Gastroesophageal sphincter (tissue), 3 donors: ENCODE measurements at regions not wholly inside any gene's neighbourhood (a gene's known extent, or its start where the extent isn't known, plus 50 kb on each side); places are given as distances from the start of the nearest gene placed in this dataset.

Source experiments
- CTCF ChIP-seq, 4 experiments: fragments of 200-600 bp in 2 of 4; fragments of 450-650 bp in 2 of 4; sonication (generic) in 1 of 4; IDR thresholded peaks; one replicate each; pipeline ENCODE4 v1.5.1; 2017 to 2019; ENCODE audit warnings: antibody characterized with exemption in 4 of 4, mild to moderate bottlenecking in 2 of 4, moderate library complexity in 2 of 4
- POLR2A ChIP-seq, 2 donors: fragments of 450-650 bp; IDR thresholded peaks; one replicate each; pipeline ENCODE4 v1.6.1; 2017; ENCODE audit warnings: antibody characterized with exemption in 2 of 2, mild to moderate bottlenecking in 2 of 2, moderate library complexity in 1 of 2
- POLR2AphosphoS5 ChIP-seq: sonication (generic); formaldehyde crosslinking; IDR thresholded peaks from one replicate; pipeline ENCODE4 v1.6.1; 2017; ENCODE audit warnings: antibody characterized with exemption

GRCh38 chr11:8787372-8787771 is 104.8 kb downstream of the RPL27A start:
- peak; percentile 14 for TF ChIP-seq POLR2AphosphoS5
- TF ChIP-seq POLR2A (IDR thresholded peaks at IDR 0.05), result no peak
- TF ChIP-seq CTCF (IDR thresholded peaks at IDR 0.05), result no peak
